Mammary epithelial cell (primary cell): ENCODE measurements at regions not wholly inside any gene's neighbourhood (a gene's known extent, or its start where the extent isn't known, plus 50 kb on each side); places are given as distances from the start of the nearest gene placed in this dataset.

Experiments used
- CTCF ChIP-seq, 2 donors: IDR thresholded peaks in 1 of 2; conservative IDR thresholded peaks in 1 of 2; 2 replicates each; pipeline ENCODE4 v1.5.1; 2011 to 2012; ENCODE audit warnings: inconsistent platforms in 2 of 2, low read length in 2 of 2, mild to moderate bottlenecking in 2 of 2, control low read depth in 1 of 2, low read depth in 1 of 2; ENCODE audit not compliant: insufficient read depth in 1 of 2; ENCODE audit errors: extremely low read depth in 1 of 2
- EZH2 ChIP-seq: IDR thresholded peaks from 2 replicates; pipeline ENCODE4 v1.6.1; 2012; ENCODE audit warnings: low read length, inconsistent platforms, borderline replicate concordance

GRCh38 chr12:87608321-87608720 lies 420.9 kb downstream of the C12orf50 start:
- TF ChIP-seq CTCF (conservative IDR thresholded peaks at IDR 0.05 in 1 of 2, IDR thresholded peaks at IDR 0.05 in 1 of 2; ENCODE audit: extremely low read depth in 1 of 2, insufficient read depth in 1 of 2, low read depth in 1 of 2, low read length in 2 of 2) (no peak), EZH2 (no peak)
